Tibial nerve (tissue), 4 donors: ENCODE measurements at regions not wholly inside any gene's neighbourhood (a gene's known extent, or its start where the extent isn't known, plus 50 kb on each side); places are given as distances from the start of the nearest gene placed in this dataset.

ENCODE experiments used
- EP300 ChIP-seq, 2 donors: sonication (generic); formaldehyde crosslinking; IDR thresholded peaks; one replicate each; pipeline ENCODE4 v1.6.1; 2017; ENCODE audit warnings: antibody characterized with exemption in 2 of 2, mild to moderate bottlenecking in 1 of 2
- TF ChIP-seq, protein P1 (sequence below), 5 experiments: fragments of 200-600 bp in 3 of 5; fragments of 450-650 bp in 2 of 5; sonication (generic) in 3 of 5; IDR thresholded peaks; one replicate each; pipeline ENCODE4 v1.5.1; 2016 to 2019; ENCODE audit warnings: antibody characterized with exemption in 5 of 5, mild to moderate bottlenecking in 3 of 5, moderate library complexity in 2 of 5

DNA sequence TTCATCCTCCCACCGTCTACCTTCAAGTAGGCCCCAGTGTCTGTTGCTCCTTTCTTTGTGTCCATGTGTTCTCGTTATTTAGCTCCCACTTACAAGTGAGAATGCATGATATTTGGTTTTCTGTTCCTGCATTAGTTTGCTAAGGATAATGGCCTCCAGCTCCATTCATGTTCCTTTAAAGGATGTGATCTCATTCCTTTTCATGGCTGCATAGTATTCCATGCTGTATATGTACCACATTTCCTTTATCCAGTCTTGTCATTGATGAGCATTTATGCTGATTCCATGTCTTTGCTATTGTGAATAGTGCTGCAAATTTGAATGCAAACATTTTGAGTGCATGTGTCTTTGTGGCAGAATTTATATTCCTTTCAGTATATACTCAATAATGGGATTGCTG lies 259.6 kb upstream of the PELI2 start:
- TF ChIP-seq, protein P1, sequence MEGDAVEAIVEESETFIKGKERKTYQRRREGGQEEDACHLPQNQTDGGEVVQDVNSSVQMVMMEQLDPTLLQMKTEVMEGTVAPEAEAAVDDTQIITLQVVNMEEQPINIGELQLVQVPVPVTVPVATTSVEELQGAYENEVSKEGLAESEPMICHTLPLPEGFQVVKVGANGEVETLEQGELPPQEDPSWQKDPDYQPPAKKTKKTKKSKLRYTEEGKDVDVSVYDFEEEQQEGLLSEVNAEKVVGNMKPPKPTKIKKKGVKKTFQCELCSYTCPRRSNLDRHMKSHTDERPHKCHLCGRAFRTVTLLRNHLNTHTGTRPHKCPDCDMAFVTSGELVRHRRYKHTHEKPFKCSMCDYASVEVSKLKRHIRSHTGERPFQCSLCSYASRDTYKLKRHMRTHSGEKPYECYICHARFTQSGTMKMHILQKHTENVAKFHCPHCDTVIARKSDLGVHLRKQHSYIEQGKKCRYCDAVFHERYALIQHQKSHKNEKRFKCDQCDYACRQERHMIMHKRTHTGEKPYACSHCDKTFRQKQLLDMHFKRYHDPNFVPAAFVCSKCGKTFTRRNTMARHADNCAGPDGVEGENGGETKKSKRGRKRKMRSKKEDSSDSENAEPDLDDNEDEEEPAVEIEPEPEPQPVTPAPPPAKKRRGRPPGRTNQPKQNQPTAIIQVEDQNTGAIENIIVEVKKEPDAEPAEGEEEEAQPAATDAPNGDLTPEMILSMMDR (IDR thresholded peaks at IDR 0.05), result no peak
- TF ChIP-seq EP300 (IDR thresholded peaks at IDR 0.05), result no peak
